Stimulated activated memory B cell treated with anti-CD40 and anti-IgM and Interleukin-4, amounts not matched to agents 10 μg/mL and 1 μg/mL and 100 μg/mL, for 72 hours (primary cell): ENCODE measurements at regions not wholly inside any gene's neighbourhood (a gene's known extent, or its start where the extent isn't known, plus 50 kb on each side); places are given as distances from the start of the nearest gene placed in this dataset.

Experiments used
- ATAC-seq: fragments of 150-1000 bp; cut with Tn5 transposase; 2 replicates; pipeline ENCODE4 v1.10.0; 2021
- H3K27ac Mint-ChIP-seq: one replicate; pipeline ENCODE4 v1.8.0; 2022; ENCODE audit warnings: mild to moderate bottlenecking, mixed read lengths
- H3K27me3 Mint-ChIP-seq: one replicate; pipeline ENCODE4 v1.8.0; 2022; ENCODE audit warnings: mixed read lengths
- H3K36me3 Mint-ChIP-seq: one replicate; pipeline ENCODE4 v1.8.0; 2022; ENCODE audit warnings: mixed read lengths
- H3K4me1 Mint-ChIP-seq: one replicate; pipeline ENCODE4 v1.8.0; 2022; ENCODE audit warnings: mixed read lengths
- H3K4me3 Mint-ChIP-seq: one replicate; pipeline ENCODE4 v1.8.0; 2022; ENCODE audit warnings: mild to moderate bottlenecking, moderate library complexity, mixed read lengths
- H3K9me3 Mint-ChIP-seq: one replicate; pipeline ENCODE4 v1.8.0; 2022; ENCODE audit warnings: mixed read lengths

DNA sequence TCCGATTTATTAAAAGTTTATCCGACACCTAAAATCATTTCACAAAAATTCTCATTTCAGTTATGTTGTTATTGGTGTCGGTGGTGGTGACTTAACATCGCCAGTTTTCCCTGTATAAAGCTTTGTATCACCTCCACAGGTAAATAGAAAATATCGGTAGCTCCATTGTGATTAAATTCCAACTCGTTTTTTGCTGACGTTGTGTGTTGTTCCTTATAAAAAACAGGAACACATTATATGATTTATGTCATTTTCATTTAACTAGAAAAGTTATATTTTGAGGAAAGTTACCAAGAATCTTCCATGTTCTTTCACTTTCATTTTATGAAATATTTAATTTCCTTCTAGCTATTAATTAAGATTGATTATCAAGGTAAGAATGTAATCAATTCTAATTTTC is 635.9 kb downstream of the CDH18 start:
- Mint-ChIP-seq H3K36me3 (no peaks in the 10 kb centered on the region), H3K27me3 (no peaks in the 10 kb centered on the region), H3K4me1 (no peaks in the 10 kb centered on the region), H3K4me3 (no peak overlapping the region), H3K27ac (no peak overlapping the region), H3K9me3 (no peaks in the 10 kb centered on the region)
- no peak for ATAC-seq

GRCh38 chr5:19369048-19369447 is 619.0 kb downstream of the CDH18 start:
- Mint-ChIP-seq H3K27me3 (no peaks in the 10 kb centered on the region), H3K9me3 (no peaks in the 10 kb centered on the region), H3K4me1 (no peaks in the 10 kb centered on the region), H3K27ac (no peak overlapping the region), H3K36me3 (no peaks in the 10 kb centered on the region), H3K4me3 (no peak overlapping the region)
- no peak for ATAC-seq

GRCh38 chr5:19369561-19369960 is 618.4 kb downstream of the CDH18 start:
- Mint-ChIP-seq H3K9me3 (no peaks in the 10 kb centered on the region), H3K27me3 (no peaks in the 10 kb centered on the region), H3K4me1 (no peaks in the 10 kb centered on the region), H3K27ac (no peak overlapping the region), H3K36me3 (no peaks in the 10 kb centered on the region), H3K4me3 (no peak overlapping the region)
- ATAC-seq: no peak

GRCh38 chr5:19370655-19371386 is 617.2 kb downstream of the CDH18 start:
- H3K9me3 Mint-ChIP-seq: no peaks in the 10 kb centered on the region
- H3K27me3 Mint-ChIP-seq: no peaks in the 10 kb centered on the region
- H3K36me3 Mint-ChIP-seq: no peaks in the 10 kb centered on the region
- no peak overlapping the region for H3K27ac Mint-ChIP-seq
- H3K4me3 Mint-ChIP-seq: no peak overlapping the region
- no peak for ATAC-seq
- H3K4me1 Mint-ChIP-seq: no peaks in the 10 kb centered on the region

DNA sequence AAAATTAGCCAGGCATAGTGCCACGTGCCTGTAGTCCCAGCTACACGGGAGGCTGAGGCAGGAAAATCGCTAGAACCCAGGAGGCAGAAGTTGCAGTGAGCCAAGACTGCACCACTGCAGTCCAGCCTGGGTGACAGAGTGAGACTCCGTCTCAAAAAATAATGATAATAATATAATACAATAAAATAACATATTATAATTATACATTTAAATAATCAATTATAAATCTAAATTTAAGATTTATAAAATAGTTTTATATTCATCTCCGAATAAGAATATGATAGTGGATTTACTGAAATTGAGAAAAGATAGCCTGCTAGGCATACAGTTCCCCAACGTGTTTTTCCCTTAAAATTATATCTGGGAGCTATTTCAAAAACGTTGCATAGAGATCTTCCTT is 599.6 kb downstream of the CDH18 start:
- ATAC-seq: no peak
- Mint-ChIP-seq H3K27me3 (no peaks in the 10 kb centered on the region), H3K9me3 (peaks cover 14% of the 10 kb centered on the region), H3K4me3 (no peak overlapping the region), H3K4me1 (no peaks in the 10 kb centered on the region), H3K27ac (no peak overlapping the region), H3K36me3 (no peaks in the 10 kb centered on the region)

GRCh38 chr5:19401032-19401431 is 587.0 kb downstream of the CDH18 start:
- Mint-ChIP-seq H3K9me3 (no peaks in the 10 kb centered on the region), H3K27ac (no peak overlapping the region), H3K4me3 (no peak overlapping the region), H3K36me3 (no peaks in the 10 kb centered on the region), H3K27me3 (no peaks in the 10 kb centered on the region), H3K4me1 (no peaks in the 10 kb centered on the region)
- no peak for ATAC-seq

GRCh38 chr5:19406576-19407365 is 581.2 kb downstream of the CDH18 start:
- Mint-ChIP-seq H3K4me1 (no peaks in the 10 kb centered on the region), H3K27ac (no peak overlapping the region), H3K9me3 (no peaks in the 10 kb centered on the region), H3K27me3 (no peaks in the 10 kb centered on the region), H3K4me3 (no peak overlapping the region), H3K36me3 (no peaks in the 10 kb centered on the region)
- ATAC-seq: no peak

DNA sequence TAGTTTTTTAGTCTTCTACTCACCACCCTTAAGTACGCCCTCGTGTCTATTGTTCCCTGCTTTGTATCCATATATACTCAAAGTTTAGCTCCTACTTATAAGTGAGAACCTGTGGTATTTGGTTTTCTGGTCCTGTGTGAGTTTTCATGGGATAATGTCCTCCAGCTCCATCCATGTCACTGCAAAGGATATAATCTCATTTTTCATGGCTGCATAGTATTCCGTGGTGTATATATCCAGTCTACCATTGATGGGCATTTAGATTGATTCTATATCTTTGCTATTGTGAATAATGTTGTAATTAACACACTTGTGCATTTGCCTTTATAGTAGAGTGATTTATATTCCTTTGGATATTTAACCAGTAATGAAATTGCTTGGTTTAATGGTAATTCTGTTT is 579.9 kb downstream of the CDH18 start:
- no peak overlapping the region for H3K27ac Mint-ChIP-seq
- H3K4me1 Mint-ChIP-seq: no peaks in the 10 kb centered on the region
- H3K9me3 Mint-ChIP-seq: no peaks in the 10 kb centered on the region
- H3K36me3 Mint-ChIP-seq: no peaks in the 10 kb centered on the region
- H3K4me3 Mint-ChIP-seq: no peak overlapping the region
- no peak for ATAC-seq
- no peaks in the 10 kb centered on the region for H3K27me3 Mint-ChIP-seq

DNA sequence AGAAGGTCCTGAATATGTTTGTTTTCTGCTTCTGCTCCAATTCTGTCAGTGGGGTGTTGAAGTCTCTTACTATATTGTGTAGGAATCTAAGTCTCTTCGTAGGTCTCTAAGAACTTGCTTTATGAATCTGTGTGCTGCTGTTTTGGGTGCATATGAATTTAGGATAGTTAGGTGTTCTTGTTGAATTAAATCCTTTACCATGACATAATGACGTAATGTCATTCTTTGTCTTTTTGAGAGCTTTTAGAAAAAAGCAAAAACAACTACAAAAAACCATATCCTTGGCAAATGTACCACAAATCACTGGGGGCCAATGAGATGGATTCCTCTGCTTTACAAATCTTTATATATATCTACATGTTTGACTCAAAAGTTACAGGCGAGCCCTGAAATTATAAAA is 576.1 kb downstream of the CDH18 start:
- no peak for ATAC-seq
- no peaks in the 10 kb centered on the region for H3K27me3 Mint-ChIP-seq
- no peaks in the 10 kb centered on the region for H3K36me3 Mint-ChIP-seq
- no peaks in the 10 kb centered on the region for H3K9me3 Mint-ChIP-seq
- no peak overlapping the region for H3K27ac Mint-ChIP-seq
- no peak overlapping the region for H3K4me3 Mint-ChIP-seq
- no peaks in the 10 kb centered on the region for H3K4me1 Mint-ChIP-seq
